ENCODE measurements at regions not wholly inside any gene's neighbourhood (a gene's known extent, or its start where the extent isn't known, plus 50 kb on each side); places are given as distances from the start of the nearest gene placed in this dataset.
"Not testable (repeated sequence)": the region's sequence is repeated elsewhere in the genome, so short reads cannot be mapped to it uniquely, and the experiment has no call there.

DNA sequence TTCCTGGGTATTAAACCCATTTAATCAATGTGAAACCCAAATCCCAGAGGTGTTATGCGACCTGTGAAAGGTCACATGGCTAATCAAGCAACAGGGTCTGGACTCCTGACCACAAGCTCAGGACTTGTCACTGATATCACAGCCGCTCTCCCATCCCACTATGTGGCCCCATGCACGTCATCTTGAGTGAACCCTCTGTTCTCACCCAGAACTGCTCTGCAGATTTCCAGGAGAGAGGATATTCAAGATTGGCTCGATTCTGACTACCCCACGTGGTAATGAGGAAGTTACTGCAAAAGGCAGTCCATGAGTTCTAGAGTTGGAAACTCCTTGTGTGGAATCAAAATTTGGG, 173.5 kb upstream of the ETV3 start:
- intact Hi-C loops (cut with micrococcal nuclease), result no loop called here
- peaks cover 40% of the 10 kb centered on the region for H3K27me3 Mint-ChIP-seq (ENCODE audit: low read depth)
- H3K4me1 Mint-ChIP-seq (ENCODE audit: low read depth), result no peaks in the 10 kb centered on the region
- peaks cover 4% of the 10 kb centered on the region for H3K9me3 Mint-ChIP-seq
- peaks cover 2% of the 10 kb centered on the region for H3K36me3 Mint-ChIP-seq (ENCODE audit: low read depth)
- CTCF ChIA-PET, result no interaction called here
- H3K4me3 Mint-ChIP-seq, result no peak overlapping the region
- no peak overlapping the region for H3K27ac Mint-ChIP-seq
- no peak for DNase-seq

- H3K27me3 Mint-ChIP-seq (ENCODE audit: low read depth), result peaks cover 40% of the 10 kb centered on the region
- H3K9me3 Mint-ChIP-seq; intact Hi-C loops (cut with micrococcal nuclease); H3K27ac Mint-ChIP-seq; DNase-seq; H3K4me1 Mint-ChIP-seq (ENCODE audit: low read depth); H3K36me3 Mint-ChIP-seq (ENCODE audit: low read depth); H3K4me3 Mint-ChIP-seq: not testable (repeated sequence)
- CTCF ChIA-PET, result interaction anchor here (0.6 kb wide), 1 partner anchor 180 kb away, joined by 6 read pairs; no protein-coding TSS in a partner anchor
These were observed 172.9 kb upstream of the ETV3 start for GRCh38 chr1:157310805-157311729.

- DNase-seq, result no peak
- Mint-ChIP-seq H3K4me1 (ENCODE audit: low read depth) (no peaks in the 10 kb centered on the region), H3K27me3 (ENCODE audit: low read depth) (peaks cover 40% of the 10 kb centered on the region), H3K4me3 (no peak overlapping the region), H3K27ac (no peak overlapping the region), H3K9me3 (no peaks in the 10 kb centered on the region), H3K36me3 (ENCODE audit: low read depth) (no peaks in the 10 kb centered on the region)
- intact Hi-C loops (cut with micrococcal nuclease), result no loop called here
- CTCF ChIA-PET, result no interaction called here
These were observed 172.2 kb upstream of the ETV3 start for GRCh38 chr1:157310401-157310800.

DNA sequence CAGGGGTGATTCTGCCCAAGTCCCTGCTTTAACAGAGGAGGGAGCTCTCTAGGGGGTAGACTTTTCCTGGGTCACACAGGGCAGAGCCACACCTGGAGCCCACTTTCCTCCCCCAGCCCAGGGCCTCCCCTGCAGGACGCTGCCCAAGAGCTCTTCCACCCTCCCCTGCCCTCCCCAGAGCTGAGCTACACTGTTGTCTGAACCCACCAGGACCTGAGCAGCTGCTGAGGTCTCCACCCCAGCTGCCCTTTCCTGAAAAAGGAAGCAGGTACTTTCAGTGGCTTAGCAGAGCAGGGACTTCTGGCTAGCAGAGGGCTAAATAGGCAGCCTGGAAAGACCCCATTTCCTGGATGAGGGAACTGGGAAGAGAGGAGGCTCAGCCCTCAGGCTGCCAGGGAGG, 169.3 kb upstream of the ETV3 start:
- peaks cover 27% of the 10 kb centered on the region for H3K27me3 Mint-ChIP-seq (ENCODE audit: low read depth)
- CTCF ChIA-PET, result no interaction called here
- no peaks in the 10 kb centered on the region for H3K9me3 Mint-ChIP-seq
- no peak for DNase-seq
- H3K4me1 Mint-ChIP-seq (ENCODE audit: low read depth), result no peaks in the 10 kb centered on the region
- H3K4me3 Mint-ChIP-seq, result no peak overlapping the region
- no peaks in the 10 kb centered on the region for H3K36me3 Mint-ChIP-seq (ENCODE audit: low read depth)
- intact Hi-C loops (cut with micrococcal nuclease), result no loop called here
- H3K27ac Mint-ChIP-seq, result no peak overlapping the region

GRCh38 chr1:157306896-157307295, 168.7 kb upstream of the ETV3 start:
- CTCF ChIA-PET, result no interaction called here
- no peak overlapping the region for H3K4me3 Mint-ChIP-seq
- H3K27me3 Mint-ChIP-seq (ENCODE audit: low read depth), result peaks cover 23% of the 10 kb centered on the region
- no peaks in the 10 kb centered on the region for H3K36me3 Mint-ChIP-seq (ENCODE audit: low read depth)
- H3K9me3 Mint-ChIP-seq, result no peaks in the 10 kb centered on the region
- no peak overlapping the region for H3K27ac Mint-ChIP-seq
- intact Hi-C loops (cut with micrococcal nuclease), result no loop called here
- DNase-seq, result no peak
- H3K4me1 Mint-ChIP-seq (ENCODE audit: low read depth), result no peaks in the 10 kb centered on the region

DNA sequence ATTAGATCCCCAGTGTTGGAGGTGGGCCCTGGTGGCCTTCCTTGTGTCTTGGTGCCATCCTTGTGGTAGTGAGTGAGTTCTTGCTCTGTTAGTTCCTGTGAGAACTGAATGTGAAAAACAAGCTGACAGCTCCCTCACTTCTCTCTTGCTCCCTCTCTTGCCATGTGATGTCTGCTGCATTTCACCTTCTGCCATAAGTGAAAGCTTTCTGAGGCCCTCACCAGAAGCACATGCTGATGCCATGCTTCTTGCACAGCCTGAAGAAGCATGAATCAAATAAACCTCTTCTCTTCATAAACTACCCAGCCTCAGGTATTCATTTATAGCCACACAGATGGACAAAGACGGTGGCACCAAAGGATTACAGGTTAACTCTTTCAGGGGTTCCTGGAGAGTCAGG, 166.1 kb upstream of the ETV3 start:
- H3K9me3 Mint-ChIP-seq, result no peaks in the 10 kb centered on the region
- no peak overlapping the region for H3K4me3 Mint-ChIP-seq
- no peaks in the 10 kb centered on the region for H3K4me1 Mint-ChIP-seq (ENCODE audit: low read depth)
- no peak overlapping the region for H3K27ac Mint-ChIP-seq
- DNase-seq, result no peak
- CTCF ChIA-PET, result no interaction called here
- H3K27me3 Mint-ChIP-seq (ENCODE audit: low read depth), result peaks cover 4% of the 10 kb centered on the region
- H3K36me3 Mint-ChIP-seq (ENCODE audit: low read depth), result no peaks in the 10 kb centered on the region
- intact Hi-C loops (cut with micrococcal nuclease), result no loop called here

- Mint-ChIP-seq H3K4me1 (ENCODE audit: low read depth) (no peaks in the 10 kb centered on the region), H3K36me3 (ENCODE audit: low read depth) (no peaks in the 10 kb centered on the region), H3K4me3 (no peak overlapping the region), H3K27ac (no peak overlapping the region), H3K9me3 (no peaks in the 10 kb centered on the region), H3K27me3 (ENCODE audit: low read depth) (no peaks in the 10 kb centered on the region)
- CTCF ChIA-PET, result no interaction called here
- intact Hi-C loops (cut with micrococcal nuclease), result no loop called here
- DNase-seq, result no peak
These were observed 164.5 kb upstream of the ETV3 start for GRCh38 chr1:157302724-157303123.

DNA sequence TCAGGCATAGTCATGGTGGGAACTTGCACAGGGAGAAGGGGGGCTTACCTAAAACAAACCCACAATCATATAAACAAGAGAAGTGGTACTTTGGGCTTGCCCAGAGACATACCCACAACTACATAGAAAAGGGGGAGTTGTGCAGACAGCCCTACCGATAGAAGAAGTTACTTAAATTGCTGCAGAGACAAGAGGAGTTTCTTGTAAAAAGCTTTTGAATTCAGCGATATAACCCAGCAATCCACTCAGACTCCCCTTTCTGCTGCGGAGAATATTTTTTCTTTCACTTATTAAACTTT, 164.0 kb upstream of the ETV3 start:
- no peaks in the 10 kb centered on the region for H3K4me1 Mint-ChIP-seq (ENCODE audit: low read depth)
- no peak overlapping the region for H3K27ac Mint-ChIP-seq
- CTCF ChIA-PET, result no interaction called here
- no peak overlapping the region for H3K4me3 Mint-ChIP-seq
- no peaks in the 10 kb centered on the region for H3K27me3 Mint-ChIP-seq (ENCODE audit: low read depth)
- no peaks in the 10 kb centered on the region for H3K9me3 Mint-ChIP-seq
- DNase-seq, result no peak
- intact Hi-C loops (cut with micrococcal nuclease), result no loop called here
- no peaks in the 10 kb centered on the region for H3K36me3 Mint-ChIP-seq (ENCODE audit: low read depth)

DNA sequence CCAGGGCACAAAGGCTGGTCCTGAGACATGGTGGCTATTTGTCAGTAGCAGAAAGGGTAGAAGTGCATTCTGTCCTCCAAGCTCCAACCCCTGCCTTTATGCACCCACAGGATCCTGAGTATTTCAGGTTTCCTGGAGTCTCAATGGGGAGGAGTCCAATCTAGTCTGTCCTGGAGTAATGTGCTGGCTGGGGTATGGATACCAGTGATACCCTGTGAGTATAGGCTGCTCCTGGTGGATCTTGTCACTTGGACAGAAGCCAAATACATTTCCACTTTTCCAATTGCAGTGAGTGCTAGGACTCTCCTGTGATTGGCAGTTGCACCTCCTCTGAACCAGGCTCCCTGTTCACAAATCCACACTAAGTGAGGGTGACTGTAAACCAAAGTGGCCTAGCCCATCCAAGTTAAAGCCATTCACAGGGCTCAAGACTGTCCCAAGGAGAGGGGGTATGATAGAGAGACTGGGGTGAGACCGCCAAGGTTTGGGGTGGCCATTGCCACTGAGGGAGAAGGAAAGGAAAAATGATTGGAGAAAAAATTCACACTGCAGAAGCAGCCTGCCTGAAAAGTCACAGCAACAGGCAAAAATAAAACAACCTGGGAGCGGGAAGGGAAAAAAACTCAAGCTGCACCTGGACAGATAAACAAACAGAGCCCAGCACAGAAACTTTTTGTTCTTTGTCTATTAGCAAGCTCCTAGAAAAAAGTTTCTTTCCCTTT, 163.4 kb upstream of the ETV3 start:
- intact Hi-C loops (cut with micrococcal nuclease), result no loop called here
- CTCF ChIA-PET, result no interaction called here
- no peaks in the 10 kb centered on the region for H3K27me3 Mint-ChIP-seq (ENCODE audit: low read depth)
- no peak overlapping the region for H3K4me3 Mint-ChIP-seq
- H3K4me1 Mint-ChIP-seq (ENCODE audit: low read depth), result no peaks in the 10 kb centered on the region
- no peak for DNase-seq
- H3K9me3 Mint-ChIP-seq, result no peaks in the 10 kb centered on the region
- H3K36me3 Mint-ChIP-seq (ENCODE audit: low read depth), result no peaks in the 10 kb centered on the region
- H3K27ac Mint-ChIP-seq, result no peak overlapping the region

- CTCF ChIA-PET, result interaction anchor here (0.7 kb wide), 1 partner anchor 13 kb away, joined by 3 read pairs; no protein-coding TSS in a partner anchor
- H3K4me3 Mint-ChIP-seq; intact Hi-C loops (cut with micrococcal nuclease); H3K4me1 Mint-ChIP-seq (ENCODE audit: low read depth); H3K9me3 Mint-ChIP-seq; H3K36me3 Mint-ChIP-seq (ENCODE audit: low read depth); H3K27ac Mint-ChIP-seq; H3K27me3 Mint-ChIP-seq (ENCODE audit: low read depth); DNase-seq: not testable (repeated sequence)
These were observed 156.4 kb upstream of the ETV3 start for GRCh38 chr1:157294387-157295145.

GRCh38 chr1:157292809-157293564, 154.8 kb upstream of the ETV3 start:
- H3K27me3 Mint-ChIP-seq (ENCODE audit: low read depth), result peaks cover 11% of the 10 kb centered on the region
- H3K4me1 Mint-ChIP-seq (ENCODE audit: low read depth), result no peaks in the 10 kb centered on the region
- H3K9me3 Mint-ChIP-seq, result no peaks in the 10 kb centered on the region
- no peaks in the 10 kb centered on the region for H3K36me3 Mint-ChIP-seq (ENCODE audit: low read depth)
- H3K4me3 Mint-ChIP-seq, result no peak overlapping the region
- no peak for DNase-seq
- intact Hi-C loops (cut with micrococcal nuclease), result no loop called here
- CTCF ChIA-PET, result no interaction called here
- no peak overlapping the region for H3K27ac Mint-ChIP-seq

GRCh38 chr1:157292302-157292701, 154.1 kb upstream of the ETV3 start:
- Mint-ChIP-seq H3K9me3 (no peaks in the 10 kb centered on the region), H3K4me1 (ENCODE audit: low read depth) (no peaks in the 10 kb centered on the region), H3K4me3 (no peak overlapping the region), H3K27me3 (ENCODE audit: low read depth) (peaks cover 13% of the 10 kb centered on the region), H3K36me3 (ENCODE audit: low read depth) (no peaks in the 10 kb centered on the region), H3K27ac (no peak overlapping the region)
- intact Hi-C loops (cut with micrococcal nuclease), result no loop called here
- CTCF ChIA-PET, result no interaction called here
- no peak for DNase-seq
